Activated T-cell treated with anti-CD3 and anti-CD28 coated beads, Interleukin-2, amount 50 U/mL, for 72 hours (primary cell): ENCODE measurements at regions not wholly inside any gene's neighbourhood (a gene's known extent, or its start where the extent isn't known, plus 50 kb on each side); places are given as distances from the start of the nearest gene placed in this dataset.
"Not testable (repeated sequence)": the region's sequence is repeated elsewhere in the genome, so short reads cannot be mapped to it uniquely, and the experiment has no call there.

Source experiments
- ATAC-seq, 2 donors: fragments of 150-1000 bp; cut with Tn5 transposase; replicated peaks in 1 of 2; 2 replicates each; pipeline ENCODE4 v1.10.0; 2021; ENCODE audit warnings: moderate library complexity in 2 of 2, mild to moderate bottlenecking in 1 of 2
- DNase-seq, 2 donors: peaks; one replicate each; pipeline ENCODE4 v3.0.0; 2021 to 2022; ENCODE audit warnings: mixed read lengths in 1 of 2
- H3K27ac Mint-ChIP-seq: one replicate; pipeline ENCODE4 v1.8.0; 2022; ENCODE audit warnings: mild to moderate bottlenecking, moderate library complexity, mixed read lengths
- H3K27me3 Mint-ChIP-seq: one replicate; pipeline ENCODE4 v1.8.0; 2022; ENCODE audit warnings: low read depth, mixed read lengths
- H3K36me3 Mint-ChIP-seq, 2 donors: one replicate each; pipeline ENCODE4 v1.8.0; 2022; ENCODE audit warnings: mixed read lengths in 2 of 2, mild to moderate bottlenecking in 1 of 2; ENCODE audit not compliant: insufficient read depth in 2 of 2
- H3K4me1 Mint-ChIP-seq: one replicate; pipeline ENCODE4 v1.8.0; 2022; ENCODE audit warnings: low read depth, mixed read lengths
- H3K4me3 Mint-ChIP-seq, 2 donors: one replicate each; pipeline ENCODE4 v1.8.0; 2022; ENCODE audit warnings: mild to moderate bottlenecking in 2 of 2, mixed read lengths in 2 of 2, moderate library complexity in 2 of 2
- H3K9me3 Mint-ChIP-seq, 2 donors: one replicate each; pipeline ENCODE4 v1.8.0; 2022; ENCODE audit warnings: mixed read lengths in 2 of 2

GRCh38 chr1:60861961-60862567 lies 220.3 kb upstream of the NFIA start:
- Mint-ChIP-seq H3K4me1 (no peaks in the 10 kb centered on the region), H3K27ac (no peak overlapping the region), H3K4me3 (no peak overlapping the region), H3K27me3 (peaks cover 2% of the 10 kb centered on the region), H3K36me3 (no peaks in the 10 kb centered on the region), H3K9me3 (no peaks in the 10 kb centered on the region)
- ATAC-seq, result no peak
- DNase-seq, result no peak

DNA sequence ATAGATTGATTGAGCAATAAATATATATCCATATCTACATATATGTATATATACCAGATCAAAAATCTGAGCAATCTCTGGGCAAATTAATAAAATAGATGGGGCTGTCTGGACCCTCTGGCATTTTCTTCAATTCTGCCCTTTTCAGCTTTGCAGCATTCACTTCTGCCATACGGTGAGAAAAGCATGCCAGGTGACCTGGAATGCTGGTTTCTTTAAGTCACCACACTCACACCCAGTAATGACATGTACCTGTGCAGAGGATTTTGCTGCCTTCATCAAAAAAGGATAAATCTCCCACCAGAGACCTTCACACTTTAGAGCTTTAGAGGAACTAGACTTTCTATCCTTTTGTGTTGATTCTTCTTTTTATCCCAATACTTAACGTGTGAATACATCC lies 223.2 kb upstream of the NFIA start:
- H3K9me3 Mint-ChIP-seq, result no peaks in the 10 kb centered on the region
- peaks cover 14% of the 10 kb centered on the region for H3K27me3 Mint-ChIP-seq

DNA sequence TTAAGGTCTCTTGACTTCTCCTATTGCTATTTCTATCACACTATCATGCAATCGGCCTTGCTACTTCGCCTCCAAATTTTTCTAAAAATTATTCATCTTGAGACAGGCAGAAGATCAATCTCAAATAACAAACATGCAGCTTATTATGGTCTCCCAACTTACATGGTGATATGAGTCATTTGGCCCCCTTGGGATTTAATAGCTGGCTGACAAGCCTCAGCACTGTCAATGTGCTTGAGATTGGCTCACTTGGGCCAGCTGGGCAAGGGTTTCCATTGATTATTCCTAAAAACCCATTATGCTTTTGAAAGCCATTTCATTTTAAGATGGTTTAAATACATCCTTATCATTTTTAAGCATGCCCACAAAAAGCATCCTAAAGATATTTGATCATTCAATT lies 224.5 kb upstream of the NFIA start:
- peaks cover 14% of the 10 kb centered on the region for H3K27me3 Mint-ChIP-seq
- ATAC-seq (no peak), DNase-seq (no peak)
- no peak overlapping the region for H3K27ac Mint-ChIP-seq
- no peaks in the 10 kb centered on the region for H3K9me3 Mint-ChIP-seq
- no peaks in the 10 kb centered on the region for H3K4me1 Mint-ChIP-seq
- no peaks in the 10 kb centered on the region for H3K36me3 Mint-ChIP-seq
- no peak overlapping the region for H3K4me3 Mint-ChIP-seq

More for the DNA sequence above, 223.2 kb upstream of the NFIA start:
- DNase-seq (no peak), ATAC-seq (no peak)
- no peaks in the 10 kb centered on the region for H3K36me3 Mint-ChIP-seq
- H3K27ac Mint-ChIP-seq, result no peak overlapping the region
- H3K4me3 Mint-ChIP-seq, result no peak overlapping the region
- no peaks in the 10 kb centered on the region for H3K4me1 Mint-ChIP-seq

DNA sequence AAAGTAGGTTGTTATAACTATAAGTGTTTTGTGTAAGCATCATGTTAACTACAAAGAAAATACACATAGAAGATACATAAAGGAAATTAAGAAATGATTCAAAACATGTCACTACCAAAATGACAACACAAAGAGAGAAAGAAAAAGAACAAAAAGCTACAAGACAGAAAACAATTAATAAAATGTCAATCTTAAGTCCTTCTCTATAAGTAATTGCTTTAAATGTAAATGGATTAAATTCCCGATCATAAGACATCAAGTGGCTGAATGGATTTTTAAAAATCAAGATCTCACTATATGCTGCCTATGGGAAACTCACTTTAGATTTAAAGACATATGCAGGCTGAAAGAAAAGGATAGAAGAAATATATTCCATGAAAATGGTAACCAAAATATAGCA lies 232.3 kb upstream of the NFIA start:
- H3K4me3 Mint-ChIP-seq, result no peak overlapping the region
- DNase-seq (no peak), ATAC-seq (no peak)
- H3K27ac Mint-ChIP-seq, result no peak overlapping the region
- no peaks in the 10 kb centered on the region for H3K9me3 Mint-ChIP-seq
- H3K36me3 Mint-ChIP-seq, result peaks cover 0 to 1% of the 10 kb centered on the region in 2 donors
- no peaks in the 10 kb centered on the region for H3K4me1 Mint-ChIP-seq
- peaks cover 33% of the 10 kb centered on the region for H3K27me3 Mint-ChIP-seq

DNA sequence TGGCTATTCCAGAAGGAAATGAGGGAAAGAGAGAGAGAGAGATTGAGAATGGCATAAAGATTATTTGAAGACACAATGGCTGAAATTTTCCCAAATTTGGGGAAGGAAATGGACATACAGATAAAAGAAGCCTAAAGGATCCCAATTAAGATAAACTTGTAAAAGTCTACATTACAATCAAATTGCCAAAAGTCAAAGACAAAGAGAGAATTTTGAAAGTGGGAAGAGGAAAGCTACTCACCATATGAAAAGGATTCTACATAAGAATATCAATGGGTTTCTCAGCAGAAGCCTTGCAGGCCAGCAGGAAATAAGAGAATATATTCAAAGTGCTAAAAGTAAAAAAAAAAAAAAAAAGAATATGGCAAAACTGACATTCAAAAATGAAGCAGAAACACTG lies 233.0 kb upstream of the NFIA start:
- H3K4me3 Mint-ChIP-seq, result no peak overlapping the region
- no peak overlapping the region for H3K27ac Mint-ChIP-seq
- no peaks in the 10 kb centered on the region for H3K4me1 Mint-ChIP-seq
- DNase-seq, result no peak
- ATAC-seq, result no peak
- H3K27me3 Mint-ChIP-seq, result peaks cover 33% of the 10 kb centered on the region
- H3K9me3 Mint-ChIP-seq, result no peaks in the 10 kb centered on the region
- peaks cover 0 to 1% of the 10 kb centered on the region in 2 donors for H3K36me3 Mint-ChIP-seq

- no peak for DNase-seq
- no peaks in the 10 kb centered on the region for H3K9me3 Mint-ChIP-seq
- no peak overlapping the region for H3K4me3 Mint-ChIP-seq
- peak overlapping the region; percentile 57 for H3K27ac Mint-ChIP-seq
- ATAC-seq, result no peak
- H3K27me3 Mint-ChIP-seq, result peaks cover 33% of the 10 kb centered on the region
- no peaks in the 10 kb centered on the region for H3K4me1 Mint-ChIP-seq
- peaks cover 0 to 1% of the 10 kb centered on the region in 2 donors for H3K36me3 Mint-ChIP-seq
Observed at GRCh38 chr1:60848583-60849188, 233.7 kb upstream of the NFIA start.

- Mint-ChIP-seq H3K9me3 (no peaks in the 10 kb centered on the region), H3K27ac (no peak overlapping the region), H3K36me3 (peaks cover 0 to 1% of the 10 kb centered on the region in 2 donors), H3K4me1 (no peaks in the 10 kb centered on the region), H3K27me3 (peaks cover 33% of the 10 kb centered on the region), H3K4me3 (no peak overlapping the region)
- ATAC-seq, result no peak
- DNase-seq, result no peak
Observed at GRCh38 chr1:60847855-60848582, 234.3 kb upstream of the NFIA start.

- Mint-ChIP-seq H3K4me1 (no peaks in the 10 kb centered on the region), H3K36me3 (peaks cover 0 to 1% of the 10 kb centered on the region in 2 donors), H3K4me3 (no peak overlapping the region), H3K27ac (no peak overlapping the region), H3K9me3 (no peaks in the 10 kb centered on the region), H3K27me3 (peaks cover 33% of the 10 kb centered on the region)
- DNase-seq (no peak), ATAC-seq (no peak)
Observed at GRCh38 chr1:60847391-60847790, 235.0 kb upstream of the NFIA start.

DNA sequence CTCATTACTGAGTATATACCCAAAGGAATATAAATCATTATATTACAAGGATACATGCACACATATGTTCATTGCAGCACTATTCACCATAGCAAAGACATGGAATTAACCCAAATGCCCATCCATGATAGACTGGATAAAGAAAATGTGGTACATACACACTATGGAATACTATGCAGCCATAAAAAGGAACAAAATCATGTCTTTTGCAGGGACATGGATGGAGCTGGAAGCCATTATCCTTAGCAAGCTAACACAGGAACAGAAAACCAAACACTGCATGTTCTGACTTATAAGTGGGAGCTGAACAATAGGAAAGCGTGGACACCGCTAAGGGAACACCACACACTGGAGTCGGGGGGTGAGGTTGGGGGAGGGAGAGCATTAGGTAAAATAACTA lies 236.7 kb upstream of the NFIA start:
- H3K9me3 Mint-ChIP-seq, H3K4me3 Mint-ChIP-seq, H3K4me1 Mint-ChIP-seq, DNase-seq, ATAC-seq, H3K36me3 Mint-ChIP-seq, H3K27ac Mint-ChIP-seq: not testable (repeated sequence)
- H3K27me3 Mint-ChIP-seq, result peaks cover 27% of the 10 kb centered on the region

- no peak for ATAC-seq
- Mint-ChIP-seq H3K9me3 (no peaks in the 10 kb centered on the region), H3K4me3 (no peak overlapping the region), H3K27ac (no peak overlapping the region), H3K36me3 (no peaks in the 10 kb centered on the region), H3K4me1 (no peaks in the 10 kb centered on the region), H3K27me3 (no peaks in the 10 kb centered on the region)
- no peak for DNase-seq
Observed at GRCh38 chr1:60842304-60842703, 240.1 kb upstream of the NFIA start.

- H3K36me3 Mint-ChIP-seq, result no peaks in the 10 kb centered on the region
- no peak overlapping the region for H3K27ac Mint-ChIP-seq
- H3K4me1 Mint-ChIP-seq, result no peaks in the 10 kb centered on the region
- H3K9me3 Mint-ChIP-seq, result no peaks in the 10 kb centered on the region
- H3K27me3 Mint-ChIP-seq, result no peaks in the 10 kb centered on the region
- ATAC-seq, result no peak
- DNase-seq, result no peak
- H3K4me3 Mint-ChIP-seq, result no peak overlapping the region
Observed at GRCh38 chr1:60841116-60842046, 241.0 kb upstream of the NFIA start.

- not testable (repeated sequence) for H3K4me1 Mint-ChIP-seq, DNase-seq, H3K36me3 Mint-ChIP-seq, H3K4me3 Mint-ChIP-seq, H3K27ac Mint-ChIP-seq, H3K27me3 Mint-ChIP-seq, H3K9me3 Mint-ChIP-seq, ATAC-seq
Observed at GRCh38 chr1:60840476-60840875, 241.9 kb upstream of the NFIA start.

GRCh38 chr1:60835649-60836048 lies 246.7 kb upstream of the NFIA start:
- Mint-ChIP-seq H3K27me3 (peaks cover 20% of the 10 kb centered on the region), H3K36me3 (no peaks in the 10 kb centered on the region), H3K9me3 (no peaks in the 10 kb centered on the region), H3K4me1 (no peaks in the 10 kb centered on the region), H3K27ac (no peak overlapping the region), H3K4me3 (no peak overlapping the region)
- DNase-seq (no peak), ATAC-seq (no peak)
